K562 (cell line): ENCODE measurements at regions not wholly inside any gene's neighbourhood (a gene's known extent, or its start where the extent isn't known, plus 50 kb on each side); places are given as distances from the start of the nearest gene placed in this dataset.

Experiments
- ATAC-seq: fragments of 200-7000 bp; cut with Tn5 transposase; 3 replicates; pipeline ENCODE4 v1.9.1; 2020; ENCODE audit warnings: moderate library complexity
- BruUV-seq: library from RNA; stranded (reverse); fragments of 400-500 nt; replicated peaks from 2 replicates; lab custom pipeline; 2021; lab: Mats Ljungman, UMichigan
- CTCF ChIA-PET: fragments of 300-600 bp; formaldehyde crosslinking; extraction: SDS; loops from one replicate; lab custom pipeline; 2021; ENCODE audit warnings: low intra/inter-chr PET ratio; lab: Yijun Ruan, JAX
- POLR2A ChIA-PET: fragments of 300-600, 350-650 bp; sonication (Branson Sonifier 250); formaldehyde crosslinking; extraction: SDS; loops from one replicate; lab custom pipeline; 2021; ENCODE audit warnings: antibody characterized with exemption, inconsistent platforms; lab: Yijun Ruan, JAX
- DNase-seq, 4 experiments: peaks; one replicate each; pipeline versions ENCODE4 v3.0.0 to v3.0.0-alpha.2; 2011 to 2018; ENCODE audit warnings: low spot score in 3 of 4, mixed read lengths in 3 of 4; ENCODE audit errors: extremely low read depth in 1 of 4
- FAIRE-seq: peaks from 2 replicates; lab custom pipeline; 2011; peaks lifted over from hg19 to GRCh38; lab: Jason Lieb, UNC
- H2AFZ ChIP-seq: 2 replicates; pipeline ENCODE4 v1.6.0; 2011; ENCODE audit warnings: low read depth, low read length, control low read depth, inconsistent platforms
- H3K27ac ChIP-seq: fragments of 200-600 bp; 3 replicates; pipeline ENCODE4 v1.8.0; 2011; ENCODE audit warnings: low read depth, mild to moderate bottlenecking, control low read depth, inconsistent platforms, low read length, moderate library complexity, mixed read lengths; ENCODE audit errors: extremely low read depth
- H3K27me3 ChIP-seq, 2 experiments: fragments of 300-600 bp in 1 of 2; 2 replicates in 1 of 2; 3 replicates in 1 of 2; pipeline versions ENCODE4 v1.6.0 to v1.8.0; 2011; ENCODE audit warnings: inconsistent platforms in 2 of 2, low read length in 2 of 2, mild to moderate bottlenecking in 1 of 2, mixed read lengths in 1 of 2, moderate library complexity in 1 of 2; ENCODE audit not compliant: control insufficient read depth in 2 of 2, insufficient read depth in 2 of 2
- H3K36me3 ChIP-seq: fragments of 300-600 bp; 3 replicates; pipeline ENCODE4 v1.8.0; 2011; ENCODE audit warnings: mild to moderate bottlenecking, low read length, inconsistent platforms; ENCODE audit not compliant: control insufficient read depth, insufficient read depth
- H3K4me1 ChIP-seq, 2 experiments: fragments of 200-600 bp in 1 of 2; replicated peaks in 1 of 2; 2 replicates in 1 of 2; 3 replicates in 1 of 2; pipeline versions ENCODE4 v1.5.1 to v1.8.0; 2011; ENCODE audit warnings: inconsistent platforms in 2 of 2, low read length in 2 of 2, mild to moderate bottlenecking in 1 of 2, mixed read lengths in 1 of 2, moderate library complexity in 1 of 2; ENCODE audit not compliant: control insufficient read depth in 2 of 2, insufficient read depth in 2 of 2
- H3K4me2 ChIP-seq: 2 replicates; pipeline ENCODE4 v1.6.1; 2011; ENCODE audit warnings: low read length, control low read depth, inconsistent platforms, mixed read lengths; ENCODE audit not compliant: insufficient read depth
- H3K4me3 ChIP-seq: fragments of 200-600 bp; sonication (generic), shearing (Covaris generic); 2 replicates; pipeline ENCODE4 v1.5.1; 2016; ENCODE audit warnings: control low read depth, inconsistent platforms
- H3K79me2 ChIP-seq: fragments of 200-600 bp; 3 replicates; pipeline ENCODE4 v1.8.0; 2011; ENCODE audit warnings: low read length, inconsistent platforms; ENCODE audit not compliant: control insufficient read depth, insufficient read depth
- H3K9ac ChIP-seq, 2 experiments: 2 replicates each; pipeline versions ENCODE4 v1.6.0 to v1.6.1; 2011; ENCODE audit warnings: low read depth in 2 of 2, low read length in 2 of 2, control low read depth in 1 of 2, inconsistent platforms in 1 of 2, mild to moderate bottlenecking in 1 of 2, mixed read lengths in 1 of 2; ENCODE audit not compliant: insufficient read depth in 1 of 2
- H3K9me1 ChIP-seq: one replicate; pipeline ENCODE4 v1.6.0; 2011; ENCODE audit warnings: inconsistent platforms, mild to moderate bottlenecking, low read length, moderate library complexity; ENCODE audit not compliant: control insufficient read depth, insufficient read depth
- H3K9me3 ChIP-seq: replicated peaks from 2 replicates; pipeline ENCODE4 v1.5.1; 2011; ENCODE audit warnings: low read depth, low read length, inconsistent platforms; ENCODE audit not compliant: control insufficient read depth, insufficient read depth
- H4K20me1 ChIP-seq: replicated peaks from 2 replicates; pipeline ENCODE4 v1.6.1; 2011; ENCODE audit warnings: low read length, inconsistent platforms, mixed read lengths; ENCODE audit not compliant: control insufficient read depth, insufficient read depth
- CBX1 ChIP-seq: sonication (generic); IDR thresholded peaks from 2 replicates; pipeline ENCODE4 v1.6.1; 2016; ENCODE audit warnings: antibody characterized with exemption, low read depth, mild to moderate bottlenecking
- CEBPG ChIP-seq, 3 experiments: fragments of 200-800 bp in 1 of 3; sonication (Bioruptor generic) in 1 of 3; sonication (generic) in 1 of 3; formaldehyde crosslinking in 1 of 3; IDR thresholded peaks in 2 of 3; conservative IDR thresholded peaks in 1 of 3; 2 replicates each; pipeline versions ENCODE4 v1.6.1 to v1.8.0; 2016 to 2022; ENCODE audit warnings: missing compliant biosample characterization in 2 of 3, missing genetic modification characterization in 2 of 3, mild to moderate bottlenecking in 1 of 3, missing genetic modification reagents in 1 of 3
- FOXP4 ChIP-seq: sonication (generic); formaldehyde crosslinking; IDR thresholded peaks from 2 replicates; pipeline ENCODE4 v1.8.0; 2022; ENCODE audit warnings: mild to moderate bottlenecking, missing genetic modification reagents, borderline replicate concordance
- GABPA ChIP-seq: fragments of 200-800 bp; sonication (Bioruptor generic); conservative IDR thresholded peaks from 2 replicates; pipeline ENCODE4 v1.6.1; 2016; ENCODE audit warnings: low read depth, missing genetic modification characterization, missing compliant biosample characterization
- MEIS2 ChIP-seq: fragments of 450-650 bp; IDR thresholded peaks from 2 replicates; pipeline ENCODE4 v1.6.1; 2014; ENCODE audit warnings: mild to moderate bottlenecking; ENCODE audit not compliant: partially characterized antibody
- RBM34 ChIP-seq: fragments of 200-400 bp; formaldehyde crosslinking; IDR thresholded peaks from 2 replicates; pipeline ENCODE4 v1.6.1; 2018; ENCODE audit warnings: low read length, borderline replicate concordance; ENCODE audit not compliant: insufficient read depth
- SAFB2 ChIP-seq: fragments of 200-400 bp; formaldehyde crosslinking; IDR thresholded peaks from 2 replicates; pipeline ENCODE4 v1.6.1; 2018; ENCODE audit warnings: borderline replicate concordance, low read length, low read depth, moderate library complexity; ENCODE audit not compliant: severe bottlenecking
- TAF7 ChIP-seq: fragments of 450-650 bp; IDR thresholded peaks from 2 replicates; pipeline ENCODE4 v1.6.1; 2016; ENCODE audit warnings: missing genetic modification characterization, missing compliant biosample characterization
- USF1 ChIP-seq: sonication (generic); formaldehyde crosslinking; IDR thresholded peaks from 2 replicates; pipeline ENCODE4 v1.9.0; 2022; ENCODE audit warnings: mild to moderate bottlenecking, missing genetic modification reagents
- ZNF175 ChIP-seq: fragments of 200-800 bp; sonication (Bioruptor generic); IDR thresholded peaks from 2 replicates; pipeline ENCODE4 v1.6.1; 2016; ENCODE audit warnings: low read depth, mild to moderate bottlenecking, missing genetic modification characterization, missing compliant biosample characterization
- ZNF197 ChIP-seq: fragments of 200-800 bp; sonication (Bioruptor generic); IDR thresholded peaks from 2 replicates; pipeline ENCODE4 v1.6.1; 2016; ENCODE audit warnings: low read depth, missing genetic modification characterization, missing compliant biosample characterization
- ZNF347 ChIP-seq: fragments of 450-650 bp; formaldehyde crosslinking; IDR thresholded peaks from 2 replicates; pipeline ENCODE4 v1.4.0; 2020; ENCODE audit warnings: low read depth, mild to moderate bottlenecking, moderate library complexity
- ZNF561 ChIP-seq: fragments of 450-650 bp; formaldehyde crosslinking; conservative IDR thresholded peaks from 2 replicates; pipeline ENCODE4 v1.4.0; 2020; ENCODE audit warnings: mild to moderate bottlenecking, moderate library complexity
- WGBS: fragments of 100-300 bp; shearing (Covaris generic); methylation state at CpG from one replicate; pipeline ENCODE4 v1.1.6; 2016; ENCODE audit warnings: low coverage, mixed read lengths; ENCODE audit not compliant: insufficient coverage; ENCODE audit errors: missing lambda C conversion rate; 5-methylcytosine and 5-hydroxymethylcytosine counted together
- in situ Hi-C: fragments of 300-500 bp; cut with MboI; formaldehyde crosslinking; loops from 4 replicates; pipeline ENCODE4 v1.15.0; 2018; ENCODE audit warnings: inconsistent platforms, mixed read lengths
- intact Hi-C: fragments of 100-400 bp; cut with micrococcal nuclease; formaldehyde crosslinking; loops from 2 replicates; pipeline ENCODE4 v1.14.2; 2022
- TF ChIP-seq, protein P1 (sequence below): sonication (generic); formaldehyde crosslinking; IDR thresholded peaks from 2 replicates; pipeline ENCODE4 v1.8.1; 2023; ENCODE audit warnings: mild to moderate bottlenecking, missing genetic modification reagents

DNA sequence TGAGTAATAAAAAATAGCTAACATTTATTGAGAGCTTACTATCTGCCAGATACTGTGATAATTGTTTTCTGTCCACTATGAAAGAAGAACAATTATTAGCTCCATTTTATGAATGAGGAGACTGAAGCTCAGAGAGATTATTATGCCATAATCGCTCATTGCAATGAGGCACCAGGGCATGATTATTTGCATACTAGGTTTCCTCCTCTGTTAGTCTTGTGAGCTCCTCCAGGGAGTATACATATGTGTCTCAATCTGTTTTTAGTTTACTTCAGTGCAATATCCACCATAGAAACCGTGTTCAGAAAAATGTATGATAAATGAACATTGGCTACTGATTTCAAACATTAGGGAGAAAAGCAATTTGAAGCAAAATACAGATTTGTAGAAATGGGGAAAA is 139.4 kb upstream of the OTUD4 start (continued):
- TF ChIP-seq USF1 (CRISPR knock-in tag) (no peak), FOXP4 (no peak), TAF7 (no peak), CBX1 (no peak), ZNF347 (CRISPR knock-in tag) (no peak)

GRCh38 chr4:145316897-145317574 is 136.6 kb upstream of the OTUD4 start:
- intact Hi-C loops (no loop called here), in situ Hi-C loops (no loop called here)
- BruUV-seq = no TSS peak
- Histone ChIP-seq H3K36me3 (no peaks in the 10 kb centered on the region), H2AFZ (no peak overlapping the region), H3K27ac (no peak overlapping the region), H3K9me3 (no peaks in the 10 kb centered on the region), H3K4me3 (no peak overlapping the region), H4K20me1 (no peaks in the 10 kb centered on the region), H3K4me2 (no peak overlapping the region), H3K9ac (no peak overlapping the region), H3K4me1 (no peaks in the 10 kb centered on the region), H3K79me2 (no peaks in the 10 kb centered on the region), H3K9me1 (no peaks in the 10 kb centered on the region), H3K27me3 (no peaks in the 10 kb centered on the region)
- ATAC-seq (no peak), FAIRE-seq (no peak), DNase-seq (no peak)
- 0% methylated on average over 2 of the region's 2 CpGs for WGBS
- CTCF ChIA-PET = no interaction called here
- POLR2A ChIA-PET = no interaction called here
- no peak for TF ChIP-seq GABPA (tag)
- TF ChIP-seq, protein P1, sequence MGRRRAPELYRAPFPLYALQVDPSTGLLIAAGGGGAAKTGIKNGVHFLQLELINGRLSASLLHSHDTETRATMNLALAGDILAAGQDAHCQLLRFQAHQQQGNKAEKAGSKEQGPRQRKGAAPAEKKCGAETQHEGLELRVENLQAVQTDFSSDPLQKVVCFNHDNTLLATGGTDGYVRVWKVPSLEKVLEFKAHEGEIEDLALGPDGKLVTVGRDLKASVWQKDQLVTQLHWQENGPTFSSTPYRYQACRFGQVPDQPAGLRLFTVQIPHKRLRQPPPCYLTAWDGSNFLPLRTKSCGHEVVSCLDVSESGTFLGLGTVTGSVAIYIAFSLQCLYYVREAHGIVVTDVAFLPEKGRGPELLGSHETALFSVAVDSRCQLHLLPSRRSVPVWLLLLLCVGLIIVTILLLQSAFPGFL (CRISPR knock-in tag) = no peak
- no peak for TF ChIP-seq ZNF197 (CRISPR knock-in tag)
- no peak for TF ChIP-seq CEBPG (CRISPR knock-in tag; IDR thresholded peaks at IDR 0.05)
- no peak for TF ChIP-seq CEBPG (tag; conservative IDR thresholded peaks at IDR 0.05 in 1 of 2, IDR thresholded peaks at IDR 0.05 in 1 of 2)
- TF ChIP-seq RBM34 = no peak
- TF ChIP-seq SAFB2 = no peak
- TF ChIP-seq MEIS2 = no peak
- TF ChIP-seq ZNF561 (CRISPR knock-in tag) = no peak
- TF ChIP-seq ZNF175 (CRISPR knock-in tag) = no peak
